A673 (cell line): ENCODE measurements at regions not wholly inside any gene's neighbourhood (a gene's known extent, or its start where the extent isn't known, plus 50 kb on each side); places are given as distances from the start of the nearest gene placed in this dataset.

ENCODE experiments used
- EZH2 ChIP-seq: fragments of 200-600 bp; sonication (generic); IDR thresholded peaks from 2 replicates; pipeline ENCODE4 v1.6.1; 2017; ENCODE audit warnings: borderline replicate concordance, low read depth, mild to moderate bottlenecking, mixed read lengths, antibody characterized with exemption, low read length; ENCODE audit not compliant: poor library complexity, severe bottlenecking
- TF ChIP-seq, protein P1 (sequence below): fragments of 300-800, 200-600 bp; sonication (generic); conservative IDR thresholded peaks from 2 replicates; pipeline ENCODE4 v1.5.1; 2017; ENCODE audit warnings: low read depth, mild to moderate bottlenecking, antibody characterized with exemption, low read length, moderate library complexity, mixed read lengths

GRCh38 chr20:51969191-51969590, 166.9 kb upstream of the SALL4 start:
- TF ChIP-seq, protein P1, sequence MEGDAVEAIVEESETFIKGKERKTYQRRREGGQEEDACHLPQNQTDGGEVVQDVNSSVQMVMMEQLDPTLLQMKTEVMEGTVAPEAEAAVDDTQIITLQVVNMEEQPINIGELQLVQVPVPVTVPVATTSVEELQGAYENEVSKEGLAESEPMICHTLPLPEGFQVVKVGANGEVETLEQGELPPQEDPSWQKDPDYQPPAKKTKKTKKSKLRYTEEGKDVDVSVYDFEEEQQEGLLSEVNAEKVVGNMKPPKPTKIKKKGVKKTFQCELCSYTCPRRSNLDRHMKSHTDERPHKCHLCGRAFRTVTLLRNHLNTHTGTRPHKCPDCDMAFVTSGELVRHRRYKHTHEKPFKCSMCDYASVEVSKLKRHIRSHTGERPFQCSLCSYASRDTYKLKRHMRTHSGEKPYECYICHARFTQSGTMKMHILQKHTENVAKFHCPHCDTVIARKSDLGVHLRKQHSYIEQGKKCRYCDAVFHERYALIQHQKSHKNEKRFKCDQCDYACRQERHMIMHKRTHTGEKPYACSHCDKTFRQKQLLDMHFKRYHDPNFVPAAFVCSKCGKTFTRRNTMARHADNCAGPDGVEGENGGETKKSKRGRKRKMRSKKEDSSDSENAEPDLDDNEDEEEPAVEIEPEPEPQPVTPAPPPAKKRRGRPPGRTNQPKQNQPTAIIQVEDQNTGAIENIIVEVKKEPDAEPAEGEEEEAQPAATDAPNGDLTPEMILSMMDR = no peak
- TF ChIP-seq EZH2 = no peak
